ENCODE measurements at regions not wholly inside any gene's neighbourhood (a gene's known extent, or its start where the extent isn't known, plus 50 kb on each side); places are given as distances from the start of the nearest gene placed in this dataset.

- no peak for FAIRE-seq
- no peak for TF ChIP-seq POU2F2 (IDR thresholded peaks at IDR 0.05; ENCODE audit: low read depth, low read length)
- TF ChIP-seq PAX5 (IDR thresholded peaks at IDR 0.05; ENCODE audit: insufficient read depth, low read length, severe bottlenecking) = no peak
- TF ChIP-seq POLR2A (IDR thresholded peaks at IDR 0.05; ENCODE audit: low read depth, low read length) = no peak
- TF ChIP-seq TAF1 (IDR thresholded peaks at IDR 0.05; ENCODE audit: low read depth, low read length) = no peak
- no peak for TF ChIP-seq POLR2AphosphoS5 (IDR thresholded peaks at IDR 0.05; ENCODE audit: low read depth, low read length)
- no peak for TF ChIP-seq SPI1 (IDR thresholded peaks at IDR 0.05; ENCODE audit: low read depth, low read length)
- DNase-seq (ENCODE audit: insufficient read length, low spot score) = no peak
These were observed 1037.9 kb downstream of the EFNB2 start for GRCh38 chr13:105497597-105497996.

GRCh38 chr13:105492216-105492615 lies 1043.2 kb downstream of the EFNB2 start:
- no peak for DNase-seq (ENCODE audit: insufficient read length, low spot score)
- TF ChIP-seq POLR2AphosphoS5 (IDR thresholded peaks at IDR 0.05; ENCODE audit: low read depth, low read length) (no peak), TAF1 (IDR thresholded peaks at IDR 0.05; ENCODE audit: low read depth, low read length) (no peak), POLR2A (IDR thresholded peaks at IDR 0.05; ENCODE audit: low read depth, low read length) (no peak), PAX5 (IDR thresholded peaks at IDR 0.05; ENCODE audit: insufficient read depth, low read length, severe bottlenecking) (no peak), SPI1 (IDR thresholded peaks at IDR 0.05; ENCODE audit: low read depth, low read length) (no peak), POU2F2 (IDR thresholded peaks at IDR 0.05; ENCODE audit: low read depth, low read length) (no peak)
- FAIRE-seq = no peak

- no peak for TF ChIP-seq POLR2A (IDR thresholded peaks at IDR 0.05; ENCODE audit: low read depth, low read length)
- no peak for TF ChIP-seq PAX5 (IDR thresholded peaks at IDR 0.05; ENCODE audit: insufficient read depth, low read length, severe bottlenecking)
- no peak for TF ChIP-seq POLR2AphosphoS5 (IDR thresholded peaks at IDR 0.05; ENCODE audit: low read depth, low read length)
- TF ChIP-seq SPI1 (IDR thresholded peaks at IDR 0.05; ENCODE audit: low read depth, low read length) = no peak
- no peak for TF ChIP-seq TAF1 (IDR thresholded peaks at IDR 0.05; ENCODE audit: low read depth, low read length)
- TF ChIP-seq POU2F2 (IDR thresholded peaks at IDR 0.05; ENCODE audit: low read depth, low read length) = no peak
- FAIRE-seq (no peak), DNase-seq (ENCODE audit: insufficient read length, low spot score) (no peak)
These were observed 1044.1 kb downstream of the EFNB2 start for GRCh38 chr13:105491345-105491744.

GRCh38 chr13:105485081-105485480 lies 1050.4 kb downstream of the EFNB2 start:
- no peak for FAIRE-seq
- no peak for TF ChIP-seq TAF1 (IDR thresholded peaks at IDR 0.05; ENCODE audit: low read depth, low read length)
- no peak for TF ChIP-seq POU2F2 (IDR thresholded peaks at IDR 0.05; ENCODE audit: low read depth, low read length)
- TF ChIP-seq POLR2AphosphoS5 (IDR thresholded peaks at IDR 0.05; ENCODE audit: low read depth, low read length) = no peak
- TF ChIP-seq PAX5 (IDR thresholded peaks at IDR 0.05; ENCODE audit: insufficient read depth, low read length, severe bottlenecking) = no peak
- no peak for TF ChIP-seq POLR2A (IDR thresholded peaks at IDR 0.05; ENCODE audit: low read depth, low read length)
- no peak for TF ChIP-seq SPI1 (IDR thresholded peaks at IDR 0.05; ENCODE audit: low read depth, low read length)

GRCh38 chr13:105474983-105475610 lies 1060.4 kb downstream of the EFNB2 start:
- DNase-seq (ENCODE audit: insufficient read length, low spot score) (no peak), FAIRE-seq (no peak)
- no peak for TF ChIP-seq PAX5 (IDR thresholded peaks at IDR 0.05; ENCODE audit: insufficient read depth, low read length, severe bottlenecking)
- TF ChIP-seq SPI1 (IDR thresholded peaks at IDR 0.05; ENCODE audit: low read depth, low read length) = no peak
- TF ChIP-seq POU2F2 (IDR thresholded peaks at IDR 0.05; ENCODE audit: low read depth, low read length) = no peak

More at GRCh38 chr13:105485081-105485480, 1050.4 kb downstream of the EFNB2 start:
- no peak for DNase-seq (ENCODE audit: insufficient read length, low spot score)

- DNase-seq (ENCODE audit: insufficient read length, low spot score) (no peak), FAIRE-seq (no peak)
- TF ChIP-seq SPI1 (IDR thresholded peaks at IDR 0.05; ENCODE audit: low read depth, low read length) = no peak
- no peak for TF ChIP-seq PAX5 (IDR thresholded peaks at IDR 0.05; ENCODE audit: insufficient read depth, low read length, severe bottlenecking)
- no peak for TF ChIP-seq POLR2A (IDR thresholded peaks at IDR 0.05; ENCODE audit: low read depth, low read length)
- no peak for TF ChIP-seq POLR2AphosphoS5 (IDR thresholded peaks at IDR 0.05; ENCODE audit: low read depth, low read length)
- TF ChIP-seq POU2F2 (IDR thresholded peaks at IDR 0.05; ENCODE audit: low read depth, low read length) = no peak
- no peak for TF ChIP-seq TAF1 (IDR thresholded peaks at IDR 0.05; ENCODE audit: low read depth, low read length)
These were observed 1063.8 kb downstream of the EFNB2 start for GRCh38 chr13:105471673-105472072.

- DNase-seq (ENCODE audit: insufficient read length, low spot score) (no peak), FAIRE-seq (no peak)
- no peak for TF ChIP-seq SPI1 (IDR thresholded peaks at IDR 0.05; ENCODE audit: low read depth, low read length)
- no peak for TF ChIP-seq PAX5 (IDR thresholded peaks at IDR 0.05; ENCODE audit: insufficient read depth, low read length, severe bottlenecking)
- TF ChIP-seq POU2F2 (IDR thresholded peaks at IDR 0.05; ENCODE audit: low read depth, low read length) = no peak
- TF ChIP-seq POLR2AphosphoS5 (IDR thresholded peaks at IDR 0.05; ENCODE audit: low read depth, low read length) = no peak
- no peak for TF ChIP-seq TAF1 (IDR thresholded peaks at IDR 0.05; ENCODE audit: low read depth, low read length)
- no peak for TF ChIP-seq POLR2A (IDR thresholded peaks at IDR 0.05; ENCODE audit: low read depth, low read length)
These were observed 1069.1 kb downstream of the EFNB2 start for GRCh38 chr13:105466376-105466775.

- FAIRE-seq (no peak), DNase-seq (ENCODE audit: insufficient read length, low spot score) (no peak)
- TF ChIP-seq POLR2AphosphoS5 (IDR thresholded peaks at IDR 0.05; ENCODE audit: low read depth, low read length) (no peak), SPI1 (IDR thresholded peaks at IDR 0.05; ENCODE audit: low read depth, low read length) (no peak), POU2F2 (IDR thresholded peaks at IDR 0.05; ENCODE audit: low read depth, low read length) (no peak), TAF1 (IDR thresholded peaks at IDR 0.05; ENCODE audit: low read depth, low read length) (no peak), PAX5 (IDR thresholded peaks at IDR 0.05; ENCODE audit: insufficient read depth, low read length, severe bottlenecking) (no peak), POLR2A (IDR thresholded peaks at IDR 0.05; ENCODE audit: low read depth, low read length) (no peak)
These were observed 1069.7 kb downstream of the EFNB2 start, which contains the start of gene DAOA for GRCh38 chr13:105465745-105466144. Gene DAOA (plus strand): TSS chr13:105466045.

- FAIRE-seq = no peak
- DNase-seq (ENCODE audit: insufficient read length, low spot score) = no peak
- no peak for TF ChIP-seq TAF1 (IDR thresholded peaks at IDR 0.05; ENCODE audit: low read depth, low read length)
- no peak for TF ChIP-seq POLR2A (IDR thresholded peaks at IDR 0.05; ENCODE audit: low read depth, low read length)
These were observed 1070.2 kb downstream of the EFNB2 start for GRCh38 chr13:105465251-105465650.

- no peak for TF ChIP-seq POLR2A (IDR thresholded peaks at IDR 0.05; ENCODE audit: low read depth, low read length)
- no peak for TF ChIP-seq SPI1 (IDR thresholded peaks at IDR 0.05; ENCODE audit: low read depth, low read length)
- no peak for TF ChIP-seq PAX5 (IDR thresholded peaks at IDR 0.05; ENCODE audit: insufficient read depth, low read length, severe bottlenecking)
- TF ChIP-seq POLR2AphosphoS5 (IDR thresholded peaks at IDR 0.05; ENCODE audit: low read depth, low read length) = no peak
- TF ChIP-seq TAF1 (IDR thresholded peaks at IDR 0.05; ENCODE audit: low read depth, low read length) = no peak
- TF ChIP-seq POU2F2 (IDR thresholded peaks at IDR 0.05; ENCODE audit: low read depth, low read length) = no peak
- no peak for FAIRE-seq
- DNase-seq (ENCODE audit: insufficient read length, low spot score) = no peak
These were observed 1071.2 kb downstream of the EFNB2 start for GRCh38 chr13:105464249-105464648.

Data from GM12891 (cell line).